Neural progenitor cell (in vitro differentiated cells): ENCODE measurements at regions not wholly inside any gene's neighbourhood (a gene's known extent, or its start where the extent isn't known, plus 50 kb on each side); places are given as distances from the start of the nearest gene placed in this dataset.

ENCODE experiments used
- EZH2 ChIP-seq: fragments of 200-600 bp; sonication (generic); IDR thresholded peaks from 2 replicates; pipeline ENCODE4 v1.6.1; 2017; ENCODE audit warnings: antibody characterized with exemption, mild to moderate bottlenecking, moderate library complexity
- TF ChIP-seq, protein P1 (sequence below): fragments of 200-600 bp; sonication (generic); IDR thresholded peaks from 2 replicates; pipeline ENCODE4 v1.5.1; 2017; ENCODE audit warnings: antibody characterized with exemption, mild to moderate bottlenecking

DNA sequence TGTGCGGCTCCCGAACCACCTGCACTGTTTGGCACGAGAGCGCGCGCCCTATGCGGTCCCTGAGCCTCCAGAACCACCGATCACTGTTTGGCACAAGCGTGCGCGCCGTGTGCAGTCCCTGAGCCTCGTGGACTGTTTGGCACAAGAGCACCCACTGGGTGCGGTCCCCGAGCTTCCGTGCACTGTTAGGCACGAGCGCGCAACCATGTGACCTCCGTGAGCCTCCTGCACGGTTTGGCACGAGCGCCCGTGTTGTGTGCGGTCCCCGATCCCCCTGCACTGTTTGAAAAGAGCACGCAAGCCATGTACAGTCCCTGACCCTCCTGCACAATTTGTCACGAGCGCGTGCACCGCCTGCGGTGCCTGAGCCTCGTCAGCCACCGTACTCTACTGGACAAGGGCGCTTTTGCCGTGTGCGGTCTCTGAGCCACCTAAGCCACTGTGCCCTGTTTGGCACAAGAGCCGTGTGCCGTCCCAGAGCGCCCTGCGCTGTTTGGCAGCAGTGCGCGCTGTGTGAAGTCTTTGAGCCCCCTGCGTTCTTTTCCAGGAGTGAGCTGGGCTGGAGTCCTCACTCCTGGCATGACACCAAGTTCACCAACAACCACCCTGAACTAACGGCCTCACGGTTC lies 163.7 kb upstream of the USP9Y start:
- TF ChIP-seq, protein P1, sequence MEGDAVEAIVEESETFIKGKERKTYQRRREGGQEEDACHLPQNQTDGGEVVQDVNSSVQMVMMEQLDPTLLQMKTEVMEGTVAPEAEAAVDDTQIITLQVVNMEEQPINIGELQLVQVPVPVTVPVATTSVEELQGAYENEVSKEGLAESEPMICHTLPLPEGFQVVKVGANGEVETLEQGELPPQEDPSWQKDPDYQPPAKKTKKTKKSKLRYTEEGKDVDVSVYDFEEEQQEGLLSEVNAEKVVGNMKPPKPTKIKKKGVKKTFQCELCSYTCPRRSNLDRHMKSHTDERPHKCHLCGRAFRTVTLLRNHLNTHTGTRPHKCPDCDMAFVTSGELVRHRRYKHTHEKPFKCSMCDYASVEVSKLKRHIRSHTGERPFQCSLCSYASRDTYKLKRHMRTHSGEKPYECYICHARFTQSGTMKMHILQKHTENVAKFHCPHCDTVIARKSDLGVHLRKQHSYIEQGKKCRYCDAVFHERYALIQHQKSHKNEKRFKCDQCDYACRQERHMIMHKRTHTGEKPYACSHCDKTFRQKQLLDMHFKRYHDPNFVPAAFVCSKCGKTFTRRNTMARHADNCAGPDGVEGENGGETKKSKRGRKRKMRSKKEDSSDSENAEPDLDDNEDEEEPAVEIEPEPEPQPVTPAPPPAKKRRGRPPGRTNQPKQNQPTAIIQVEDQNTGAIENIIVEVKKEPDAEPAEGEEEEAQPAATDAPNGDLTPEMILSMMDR: no peak
- TF ChIP-seq EZH2: no peak
